ENCODE measurements at regions not wholly inside any gene's neighbourhood (a gene's known extent, or its start where the extent isn't known, plus 50 kb on each side); places are given as distances from the start of the nearest gene placed in this dataset.

DNA sequence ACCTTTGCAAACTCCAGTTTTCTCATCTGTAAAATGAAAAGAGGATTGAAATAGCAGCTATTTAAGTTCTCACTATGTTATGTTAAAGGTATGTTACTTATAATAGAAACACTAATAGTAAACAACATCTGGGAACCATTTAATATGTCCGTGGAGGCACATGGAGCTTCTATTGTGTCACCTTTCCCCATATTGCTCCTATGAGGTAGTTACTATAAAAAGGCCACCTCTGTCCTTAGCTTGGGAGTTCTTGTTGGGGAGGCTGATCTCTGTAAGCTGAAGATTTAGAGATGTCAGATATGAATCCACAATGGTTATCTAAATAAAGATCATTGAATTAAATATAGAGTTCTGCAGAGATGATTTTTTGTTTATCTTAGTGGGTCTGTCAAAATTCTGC, 125.2 kb downstream of the FHIP1A start:
- TF ChIP-seq, protein P1, sequence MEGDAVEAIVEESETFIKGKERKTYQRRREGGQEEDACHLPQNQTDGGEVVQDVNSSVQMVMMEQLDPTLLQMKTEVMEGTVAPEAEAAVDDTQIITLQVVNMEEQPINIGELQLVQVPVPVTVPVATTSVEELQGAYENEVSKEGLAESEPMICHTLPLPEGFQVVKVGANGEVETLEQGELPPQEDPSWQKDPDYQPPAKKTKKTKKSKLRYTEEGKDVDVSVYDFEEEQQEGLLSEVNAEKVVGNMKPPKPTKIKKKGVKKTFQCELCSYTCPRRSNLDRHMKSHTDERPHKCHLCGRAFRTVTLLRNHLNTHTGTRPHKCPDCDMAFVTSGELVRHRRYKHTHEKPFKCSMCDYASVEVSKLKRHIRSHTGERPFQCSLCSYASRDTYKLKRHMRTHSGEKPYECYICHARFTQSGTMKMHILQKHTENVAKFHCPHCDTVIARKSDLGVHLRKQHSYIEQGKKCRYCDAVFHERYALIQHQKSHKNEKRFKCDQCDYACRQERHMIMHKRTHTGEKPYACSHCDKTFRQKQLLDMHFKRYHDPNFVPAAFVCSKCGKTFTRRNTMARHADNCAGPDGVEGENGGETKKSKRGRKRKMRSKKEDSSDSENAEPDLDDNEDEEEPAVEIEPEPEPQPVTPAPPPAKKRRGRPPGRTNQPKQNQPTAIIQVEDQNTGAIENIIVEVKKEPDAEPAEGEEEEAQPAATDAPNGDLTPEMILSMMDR (IDR thresholded peaks at IDR 0.05; ENCODE audit: borderline replicate concordance, extremely low read depth, low read length, poor library complexity, severe bottlenecking) = no peak
- no peak for TF ChIP-seq EZH2 (IDR thresholded peaks at IDR 0.05; ENCODE audit: borderline replicate concordance, low read depth, low read length, severe bottlenecking)
